ENCODE measurements at regions not wholly inside any gene's neighbourhood (a gene's known extent, or its start where the extent isn't known, plus 50 kb on each side); places are given as distances from the start of the nearest gene placed in this dataset.

GRCh38 chr4:152079079-152079478 lies 318.3 kb upstream of the GATB start:
- CTCF ChIA-PET: no interaction called here

GRCh38 chr4:152077582-152077981 lies 316.8 kb upstream of the GATB start:
- TF ChIP-seq CTCF (IDR thresholded peaks at IDR 0.05; ENCODE audit: insufficient read depth, low read depth, low read length): no peak
- ChIA-PET CTCF (interaction anchor here (0.5 kb wide), 1 partner anchor 13 kb away, joined by 3 read pairs; no protein-coding TSS in a partner anchor), POLR2A (no interaction called here)
- no peak overlapping the region for H3K4me3 ChIP-seq (ENCODE audit: low read depth, low read length)
- no peaks in the 10 kb centered on the region for H3K36me3 ChIP-seq (ENCODE audit: control insufficient read depth, insufficient read depth, low read length)
- DNase-seq (ENCODE audit: low read depth): no peak
- H3K27me3 ChIP-seq (ENCODE audit: control insufficient read depth, insufficient read depth, low read length): peaks cover 4% of the 10 kb centered on the region

More at GRCh38 chr4:152079079-152079478, 318.3 kb upstream of the GATB start:
- no peak overlapping the region for H3K4me3 ChIP-seq (ENCODE audit: low read depth, low read length)
- peaks cover 4% of the 10 kb centered on the region for H3K27me3 ChIP-seq (ENCODE audit: control insufficient read depth, insufficient read depth, low read length)
- POLR2A ChIA-PET: no interaction called here
- DNase-seq (ENCODE audit: low read depth): no peak
- H3K36me3 ChIP-seq (ENCODE audit: control insufficient read depth, insufficient read depth, low read length): no peaks in the 10 kb centered on the region
- no peak for TF ChIP-seq CTCF (IDR thresholded peaks at IDR 0.05; ENCODE audit: insufficient read depth, low read depth, low read length)

GRCh38 chr4:152075253-152075928 lies 314.6 kb upstream of the GATB start:
- CTCF ChIA-PET: no interaction called here
- no peak for DNase-seq (ENCODE audit: low read depth)

GRCh38 chr4:152074573-152074972 lies 313.8 kb upstream of the GATB start:
- DNase-seq (ENCODE audit: low read depth): no peak
- CTCF ChIA-PET: no interaction called here
- H3K27me3 ChIP-seq (ENCODE audit: control insufficient read depth, insufficient read depth, low read length): peaks cover 4% of the 10 kb centered on the region
- TF ChIP-seq CTCF (IDR thresholded peaks at IDR 0.05; ENCODE audit: insufficient read depth, low read depth, low read length): no peak
- H3K36me3 ChIP-seq (ENCODE audit: control insufficient read depth, insufficient read depth, low read length): no peaks in the 10 kb centered on the region
- H3K4me3 ChIP-seq (ENCODE audit: low read depth, low read length): no peak overlapping the region
- POLR2A ChIA-PET: no interaction called here

More at GRCh38 chr4:152075253-152075928, 314.6 kb upstream of the GATB start:
- Histone ChIP-seq H3K4me3 (ENCODE audit: low read depth, low read length) (no peak overlapping the region), H3K36me3 (ENCODE audit: control insufficient read depth, insufficient read depth, low read length) (no peaks in the 10 kb centered on the region), H3K27me3 (ENCODE audit: control insufficient read depth, insufficient read depth, low read length) (peaks cover 4% of the 10 kb centered on the region)
- POLR2A ChIA-PET: no interaction called here
- no peak for TF ChIP-seq CTCF (IDR thresholded peaks at IDR 0.05; ENCODE audit: insufficient read depth, low read depth, low read length)

- TF ChIP-seq CTCF (IDR thresholded peaks at IDR 0.05; ENCODE audit: insufficient read depth, low read depth, low read length): no peak
- no peak for DNase-seq (ENCODE audit: low read depth)
- ChIA-PET POLR2A (no interaction called here), CTCF (no interaction called here)
- no peak overlapping the region for H3K4me3 ChIP-seq (ENCODE audit: low read depth, low read length)
- H3K27me3 ChIP-seq (ENCODE audit: control insufficient read depth, insufficient read depth, low read length): peaks cover 4% of the 10 kb centered on the region
- H3K36me3 ChIP-seq (ENCODE audit: control insufficient read depth, insufficient read depth, low read length): no peaks in the 10 kb centered on the region
Observed at GRCh38 chr4:152074088-152074437, 313.3 kb upstream of the GATB start.

Data from BJ (cell line).